HG02763 (cell line): ENCODE measurements at regions not wholly inside any gene's neighbourhood (a gene's known extent, or its start where the extent isn't known, plus 50 kb on each side); places are given as distances from the start of the nearest gene placed in this dataset.
"Not testable (repeated sequence)": the region's sequence is repeated elsewhere in the genome, so short reads cannot be mapped to it uniquely, and the experiment has no call there.

Source experiments
- ATAC-seq: cut with Tn5 transposase; IDR thresholded peaks from one replicate; pipeline ENCODE4 v1.9.1; 2021; ENCODE audit warnings: mild to moderate bottlenecking, moderate library complexity; ENCODE audit not compliant: unreplicated experiment

DNA sequence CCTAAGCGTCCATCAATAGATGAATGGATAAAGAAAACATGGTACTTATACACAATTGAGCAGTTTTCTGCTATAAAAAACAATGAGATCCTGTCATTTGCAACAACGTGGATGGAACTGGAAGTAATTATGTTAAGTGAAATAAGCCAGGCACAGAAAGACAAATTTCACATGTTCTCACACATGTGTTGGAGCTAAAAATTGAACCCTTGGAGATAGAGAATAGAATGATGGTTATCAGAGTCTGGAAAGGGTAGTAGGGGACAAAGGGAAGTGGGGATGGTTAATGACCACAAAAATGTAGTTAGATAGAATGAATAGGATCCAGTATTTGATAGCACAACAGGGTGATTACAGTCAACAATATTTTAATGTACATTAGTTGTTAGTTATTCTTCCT is 1033.5 kb downstream of the HACE1 start:
- no peak for ATAC-seq

DNA sequence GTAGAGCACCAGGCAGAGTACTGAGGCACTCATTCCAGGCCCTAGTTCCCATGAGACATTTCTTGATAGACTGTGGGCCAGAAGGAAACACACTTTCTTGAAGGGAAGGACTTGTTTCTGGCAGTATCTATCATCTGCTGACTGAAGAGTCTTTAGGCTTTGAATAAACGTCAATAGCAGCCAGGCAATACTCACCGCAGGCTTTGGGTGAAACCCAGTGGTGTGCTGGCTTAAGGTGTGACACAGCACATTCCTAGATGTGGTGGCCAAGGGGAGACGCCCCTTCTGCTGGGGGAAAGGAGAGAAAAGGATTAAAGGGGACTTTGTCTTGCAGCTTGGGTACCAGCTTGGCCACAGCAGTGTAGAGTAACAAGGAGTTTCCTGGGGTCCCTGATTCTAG is 1039.6 kb downstream of the HACE1 start:
- no peak for ATAC-seq

DNA sequence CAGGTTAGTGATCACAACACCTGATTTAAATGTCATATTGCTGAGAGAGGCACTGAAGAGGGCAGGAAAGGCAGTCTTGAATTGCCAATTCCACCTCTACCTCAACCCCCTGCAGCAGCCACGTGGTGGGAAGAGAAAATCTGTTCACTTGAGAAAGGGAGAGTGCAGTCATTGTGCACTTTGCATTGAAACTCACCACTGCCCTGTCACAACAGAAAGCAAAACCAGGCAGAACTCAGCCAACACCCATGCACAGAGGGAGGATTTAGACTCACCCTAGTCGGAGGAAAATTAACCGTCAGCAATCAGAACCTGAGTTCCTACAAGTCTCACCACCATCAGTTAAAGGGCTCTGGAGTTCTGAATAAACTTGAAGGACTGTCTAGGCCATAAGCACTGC is 1040.2 kb downstream of the HACE1 start:
- ATAC-seq, result no peak

DNA sequence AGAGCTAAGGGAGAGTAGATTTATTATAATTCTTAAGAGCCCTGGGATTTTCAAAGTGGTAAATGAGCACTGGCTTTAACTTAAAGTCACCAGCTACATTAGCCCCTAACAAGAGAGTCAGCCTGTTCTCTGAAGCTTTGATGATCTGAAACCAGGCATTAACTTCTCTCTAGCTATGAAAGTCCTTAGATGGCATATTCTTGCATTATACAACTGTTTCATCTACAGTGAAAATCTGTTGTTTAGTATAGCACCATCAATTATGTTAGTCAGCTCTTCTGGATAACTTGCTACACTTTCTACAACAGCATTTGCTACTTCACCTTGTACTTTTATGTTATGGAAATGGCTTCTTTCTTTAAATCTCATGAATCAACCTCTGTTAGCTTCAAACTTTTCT is 1046.7 kb downstream of the HACE1 start:
- ATAC-seq, result no peak

DNA sequence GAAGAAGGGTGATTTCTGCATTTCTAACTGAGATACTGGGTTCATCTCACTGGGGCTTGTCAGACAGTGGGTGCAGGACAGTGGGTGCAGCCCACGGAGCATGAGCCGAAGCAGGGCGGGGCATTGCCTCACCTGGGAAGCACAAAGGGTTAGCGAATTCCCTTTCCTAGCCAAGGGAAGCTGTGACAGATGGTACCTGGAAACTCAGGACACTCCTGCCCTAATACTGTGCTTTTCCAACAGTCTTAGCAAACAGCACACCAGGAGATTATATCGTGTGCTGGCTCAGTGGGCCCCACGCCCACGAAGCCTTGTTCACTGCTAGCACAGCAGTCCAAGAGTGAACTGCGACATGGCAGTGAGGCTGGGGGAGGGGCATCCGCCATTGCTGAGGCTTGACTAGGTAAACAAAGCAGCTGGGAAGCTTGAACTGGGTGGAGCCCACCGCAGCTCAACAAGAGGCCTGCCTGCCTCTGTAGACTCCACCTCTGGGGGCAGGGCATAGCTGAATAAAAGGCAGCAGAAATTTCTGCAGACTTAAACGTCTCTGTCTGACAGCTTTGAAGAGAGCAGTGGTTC is 1057.7 kb downstream of the HACE1 start:
- ATAC-seq, result not testable (repeated sequence)

DNA sequence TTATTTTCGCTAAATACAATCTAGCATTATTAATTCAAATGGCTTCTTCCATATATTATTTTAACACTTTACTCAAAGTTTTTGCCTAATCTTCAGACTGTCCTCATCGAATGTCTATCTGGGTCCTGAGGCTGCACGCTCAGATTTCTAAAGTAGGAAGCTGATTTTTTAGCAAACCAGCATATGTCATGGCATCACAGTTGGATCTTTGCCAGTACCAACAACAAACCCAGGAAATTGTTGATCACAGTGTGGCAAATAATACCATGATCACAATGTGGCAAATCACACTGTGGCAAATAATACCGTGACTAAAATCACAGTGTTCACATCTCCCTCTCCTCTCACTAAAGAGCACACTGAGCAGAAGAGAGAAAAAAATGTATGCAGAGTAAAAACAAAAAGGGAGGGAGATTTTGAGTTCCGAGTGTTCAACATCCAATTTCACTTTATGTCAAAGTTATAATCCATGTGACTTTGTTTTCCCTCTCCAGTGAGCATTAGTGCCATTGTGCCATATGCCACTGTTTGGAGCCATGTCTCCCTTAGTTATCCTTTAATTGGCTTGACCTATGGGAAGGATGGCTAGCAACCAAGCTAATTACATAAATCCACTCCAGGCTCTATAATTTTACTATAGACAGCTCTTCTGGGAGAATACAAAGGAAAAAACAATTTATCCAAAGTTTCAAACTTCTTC is 1059.6 kb downstream of the HACE1 start:
- ATAC-seq, result no peak

DNA sequence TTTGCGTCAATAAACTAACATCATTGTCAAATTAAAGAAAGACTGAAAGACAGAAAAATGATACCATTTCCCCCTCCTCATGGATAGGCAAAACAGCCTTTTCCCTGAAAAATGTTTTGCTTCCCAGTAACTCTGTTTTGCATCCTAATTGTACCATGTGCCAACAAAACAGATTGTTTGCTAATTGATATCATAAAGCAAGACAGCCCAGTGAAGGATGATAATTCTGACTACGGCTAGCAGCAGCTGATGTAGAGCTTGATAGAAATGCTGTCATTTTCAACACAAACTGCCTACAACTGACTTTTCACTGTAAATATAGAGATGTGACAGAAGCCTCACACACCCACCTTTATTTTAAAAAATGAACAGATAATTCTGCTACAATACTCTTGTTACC is 1061.6 kb downstream of the HACE1 start:
- ATAC-seq, result no peak

DNA sequence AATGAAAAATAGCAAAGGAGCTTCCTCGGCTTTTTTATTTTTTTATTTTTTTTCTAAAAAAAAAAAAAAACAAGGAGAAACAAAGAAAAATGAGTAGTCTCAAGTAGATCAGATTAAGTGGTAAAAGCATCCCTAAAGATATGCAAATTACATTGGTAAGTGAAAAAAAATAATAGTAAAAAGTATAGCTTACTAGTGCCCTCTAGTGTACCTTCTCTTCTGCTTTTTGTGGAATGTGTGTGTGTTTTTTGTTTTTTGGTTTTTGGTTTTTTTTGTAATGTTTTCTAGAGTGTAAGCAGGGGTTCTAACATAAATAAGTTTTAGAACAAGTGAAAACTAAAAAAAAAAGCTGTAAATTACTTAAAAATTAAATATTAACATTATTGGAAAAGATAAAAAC is 1062.0 kb downstream of the HACE1 start:
- ATAC-seq, result no peak

DNA sequence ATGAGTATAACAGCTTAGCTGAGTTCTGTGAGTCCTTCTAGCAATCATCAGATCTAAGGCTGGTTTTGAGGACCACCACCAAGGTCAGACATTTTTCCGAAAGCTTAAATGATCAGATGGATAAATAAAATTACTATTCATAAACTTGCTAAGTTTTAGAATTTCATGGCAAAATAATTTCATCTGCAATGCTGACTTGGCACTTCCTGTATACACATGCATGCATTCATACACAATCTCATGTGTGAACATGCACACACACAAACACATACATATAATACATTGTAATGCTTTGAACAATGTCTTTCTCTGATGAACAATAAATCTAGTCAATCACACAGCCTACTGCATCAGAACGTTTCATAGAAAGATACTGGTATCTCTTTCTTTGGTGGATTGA is 1068.3 kb downstream of the HACE1 start:
- ATAC-seq, result no peak

DNA sequence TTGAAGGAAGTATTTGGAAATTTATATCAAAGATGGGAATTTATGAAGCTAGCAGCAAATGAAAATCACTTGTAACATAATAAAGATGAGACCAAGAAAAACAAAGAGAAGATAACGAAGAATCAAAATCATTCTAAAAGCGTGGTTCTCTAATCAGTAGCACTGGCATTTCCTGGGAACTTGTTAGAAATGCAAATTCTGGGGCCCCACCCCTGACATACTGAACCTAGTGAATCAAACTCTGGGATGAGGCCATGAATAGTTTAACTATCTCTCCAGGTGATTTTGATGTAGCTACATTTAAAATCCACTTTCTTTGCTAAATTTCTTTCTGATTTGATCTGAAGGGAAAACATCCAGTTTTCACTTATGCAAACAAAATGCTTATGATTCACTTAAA is 1075.6 kb downstream of the HACE1 start:
- no peak for ATAC-seq

DNA sequence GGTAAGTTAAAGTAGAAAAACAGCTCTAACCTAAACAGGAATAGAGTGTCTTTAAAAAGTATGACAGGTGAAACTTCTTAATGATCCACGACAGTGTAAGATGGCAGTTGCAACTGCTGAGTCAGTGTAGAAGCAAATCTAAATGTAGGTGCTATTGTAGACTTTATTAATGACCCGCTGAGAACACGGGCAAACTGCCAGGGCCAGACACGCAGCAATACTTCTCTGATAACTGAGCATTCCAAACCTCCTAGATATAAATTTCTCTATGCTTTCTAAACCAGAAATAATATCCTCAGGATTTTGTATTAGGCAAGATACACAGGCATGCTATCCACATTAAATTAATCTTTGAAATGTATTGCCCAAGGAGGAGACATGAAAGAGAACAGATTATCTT is 1076.4 kb downstream of the HACE1 start:
- no peak for ATAC-seq

DNA sequence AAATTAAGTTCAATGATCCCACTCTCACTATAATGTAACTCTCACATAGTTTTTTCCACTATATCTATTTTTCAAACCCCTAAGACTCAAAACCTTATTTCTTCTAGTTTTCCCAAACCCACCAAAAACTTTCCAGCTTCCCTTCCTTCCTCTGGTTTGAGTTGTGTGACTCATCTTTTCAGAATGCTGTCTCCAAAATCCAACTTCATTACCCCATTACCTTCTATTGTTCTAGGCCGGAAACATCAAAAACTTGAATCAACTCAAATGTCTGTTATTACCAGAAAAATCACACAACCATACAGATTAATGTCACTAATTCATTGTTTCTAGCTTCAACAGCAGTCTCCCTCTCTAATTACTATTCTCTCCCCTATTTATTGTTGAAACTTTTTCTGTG is 1090.3 kb downstream of the HACE1 start:
- no peak for ATAC-seq

DNA sequence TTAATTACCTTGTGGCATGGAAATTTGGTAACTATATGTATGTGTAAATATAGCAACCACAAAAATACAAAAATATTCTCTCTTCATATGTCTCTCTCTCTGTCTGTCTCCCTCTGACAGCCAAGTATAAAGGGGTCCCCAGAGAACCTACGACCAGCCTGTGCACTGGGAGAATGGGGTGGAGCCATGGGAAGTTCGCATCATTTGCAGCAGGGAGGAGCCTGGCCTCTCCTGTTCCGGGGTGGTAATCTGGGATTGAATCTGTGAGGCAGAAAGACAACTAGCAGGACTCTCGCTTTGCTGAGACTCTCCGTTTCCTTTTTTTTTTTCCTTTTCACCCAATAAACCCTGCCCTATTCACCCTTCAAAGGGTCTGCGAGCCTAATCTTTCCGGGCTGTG is 1109.1 kb downstream of the HACE1 start:
- ATAC-seq, result no peak

DNA sequence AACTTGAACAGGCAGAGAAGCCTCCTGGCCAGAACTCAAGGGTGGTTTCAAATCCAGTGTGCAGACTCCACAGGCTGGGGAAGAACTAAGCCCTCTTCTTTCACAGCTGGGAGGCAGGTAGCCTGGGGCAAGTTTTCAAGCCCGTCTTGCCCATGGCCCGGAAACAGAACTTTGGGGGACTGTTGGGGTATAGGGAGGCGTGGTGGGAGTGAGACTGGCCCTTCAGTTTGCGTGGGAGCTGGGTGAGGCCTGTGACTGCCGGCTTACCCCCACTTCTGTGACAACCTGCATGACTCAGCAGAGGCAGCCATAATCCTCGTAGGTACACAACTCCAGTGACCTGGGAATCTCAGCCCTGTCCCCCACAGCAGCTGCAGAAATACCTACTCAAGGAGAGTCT is 1125.7 kb downstream of the HACE1 start:
- no peak for ATAC-seq

DNA sequence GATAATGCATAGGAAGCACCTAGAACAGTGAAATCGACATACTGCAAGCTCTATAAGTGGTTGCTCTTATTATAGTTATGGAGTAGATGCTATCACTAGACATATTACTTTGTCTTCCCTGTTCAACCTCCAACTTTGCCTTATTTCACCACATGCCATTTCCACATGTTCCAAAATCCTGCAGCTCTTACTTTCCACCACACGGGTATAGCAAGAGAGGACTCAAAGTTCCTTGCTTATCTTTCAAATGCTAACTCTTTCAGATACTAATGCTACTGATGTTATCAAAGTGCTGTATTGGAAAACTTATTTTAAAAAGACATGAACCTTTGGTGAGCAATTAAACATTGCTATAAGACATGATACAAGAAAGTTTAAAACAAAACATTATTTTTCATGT is 1130.1 kb downstream of the HACE1 start:
- ATAC-seq, result no peak

DNA sequence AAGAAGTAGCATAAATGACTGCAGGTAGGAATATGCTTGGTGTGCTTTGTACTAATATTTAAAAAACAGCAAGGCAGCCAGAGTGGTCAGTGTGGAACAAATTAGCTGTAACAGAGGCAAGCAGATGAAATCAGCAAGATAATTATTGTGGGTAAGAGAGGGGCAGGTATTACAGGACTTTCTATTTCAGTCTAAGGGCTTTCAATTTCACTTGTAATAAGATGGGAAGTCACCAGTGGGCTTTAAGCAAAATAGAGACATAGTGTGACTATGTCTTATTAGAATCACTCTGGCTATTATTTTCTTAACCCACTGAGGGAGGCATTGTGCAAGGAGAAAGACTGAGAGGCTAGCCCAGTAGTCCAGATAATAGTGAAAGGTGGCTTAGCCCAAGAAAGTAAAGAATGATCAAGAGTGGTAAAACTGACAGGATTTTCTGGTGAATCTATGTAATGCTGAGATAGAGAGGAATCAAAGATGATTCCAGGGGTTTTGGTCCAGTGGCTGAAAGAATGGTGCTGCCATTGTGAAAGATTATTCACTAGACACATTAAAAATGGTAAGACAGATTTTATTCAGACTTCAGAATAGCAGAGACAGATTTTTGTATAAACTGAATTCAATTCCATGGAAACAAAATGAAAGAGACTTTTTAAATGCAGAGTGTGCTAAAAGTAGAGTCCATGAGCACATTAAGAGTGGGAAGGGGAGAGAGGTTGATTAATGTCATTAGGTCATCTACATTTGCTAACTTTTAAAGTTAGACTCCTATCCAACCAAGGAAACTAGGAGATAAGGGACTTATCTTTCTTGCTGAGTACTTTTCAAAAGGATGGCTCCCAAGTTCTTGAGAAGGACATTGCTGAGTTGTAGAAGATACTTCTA is 1136.0 kb downstream of the HACE1 start:
- no peak for ATAC-seq

DNA sequence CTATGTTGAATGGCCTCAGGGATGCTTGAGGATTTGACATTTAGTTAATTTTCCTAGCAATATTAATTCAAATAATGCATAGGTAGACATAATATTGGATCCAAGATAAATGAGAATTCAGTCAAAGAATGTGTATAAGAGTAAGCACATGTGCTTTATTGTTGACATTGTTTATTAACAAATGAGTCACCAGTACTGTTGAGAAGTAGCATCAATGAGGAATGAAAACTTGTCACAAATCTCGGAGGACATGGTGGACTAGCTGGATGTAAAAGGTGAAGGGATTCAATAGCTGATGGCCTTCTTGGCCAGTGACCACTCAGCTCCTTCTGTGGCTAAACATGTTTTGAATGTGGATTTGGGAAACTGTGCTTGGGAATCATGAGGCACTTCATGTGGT is 1137.0 kb downstream of the HACE1 start:
- no peak for ATAC-seq

DNA sequence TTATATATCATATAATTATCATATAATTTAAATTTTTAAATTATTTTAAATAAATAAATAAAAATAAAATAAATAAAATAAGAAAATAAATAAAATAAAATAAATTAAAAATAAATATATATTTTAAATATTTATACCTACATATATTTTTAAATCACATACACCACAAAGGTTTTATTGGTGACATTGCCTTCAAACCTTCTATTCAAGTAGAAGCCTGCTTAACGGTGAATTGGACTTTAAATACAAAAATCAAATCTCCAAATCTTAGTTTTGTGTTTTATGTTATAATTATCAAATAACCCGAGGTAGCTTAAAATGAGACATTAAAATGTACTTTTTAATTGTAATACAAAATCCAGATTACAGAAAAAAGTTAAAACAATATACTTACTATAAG is 1137.8 kb downstream of the HACE1 start:
- no peak for ATAC-seq

DNA sequence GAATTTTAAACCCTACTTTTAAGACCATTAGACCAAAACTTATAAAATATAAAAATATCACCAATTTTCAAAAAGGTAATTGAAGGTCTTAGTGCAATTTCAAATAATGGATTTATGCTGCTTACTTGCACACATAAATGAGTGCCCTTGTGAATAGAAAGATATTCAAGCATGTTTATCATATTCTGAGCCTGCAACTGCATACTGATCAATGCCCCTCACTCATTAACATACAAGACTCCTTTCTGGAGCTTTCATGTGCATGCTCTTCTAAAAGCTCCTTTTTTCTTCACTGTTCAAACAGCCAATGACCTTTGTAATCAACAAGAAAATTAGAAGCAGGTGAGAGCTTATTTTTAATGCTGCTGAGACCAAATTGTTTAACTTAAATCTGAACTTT is 1139.3 kb downstream of the HACE1 start:
- ATAC-seq, result no peak

DNA sequence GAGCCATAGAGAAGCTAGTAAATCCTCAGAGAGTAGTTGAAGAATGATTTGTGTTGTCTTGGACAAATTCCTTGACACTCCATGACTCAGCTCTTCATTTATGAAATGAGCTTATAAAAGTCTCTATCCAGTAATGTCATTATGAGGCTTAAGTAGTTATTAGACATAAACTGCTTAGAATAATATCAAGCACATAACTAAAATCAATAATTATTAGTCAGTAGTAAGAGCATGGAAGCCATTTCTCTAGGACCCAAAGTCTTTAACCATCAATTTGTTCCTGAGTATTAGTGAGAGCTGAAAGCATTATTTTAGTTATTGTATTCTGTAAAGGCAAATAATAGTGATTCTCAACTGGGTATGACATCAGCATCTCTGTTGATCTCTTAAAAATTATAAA is 1140.2 kb downstream of the HACE1 start:
- ATAC-seq, result no peak

DNA sequence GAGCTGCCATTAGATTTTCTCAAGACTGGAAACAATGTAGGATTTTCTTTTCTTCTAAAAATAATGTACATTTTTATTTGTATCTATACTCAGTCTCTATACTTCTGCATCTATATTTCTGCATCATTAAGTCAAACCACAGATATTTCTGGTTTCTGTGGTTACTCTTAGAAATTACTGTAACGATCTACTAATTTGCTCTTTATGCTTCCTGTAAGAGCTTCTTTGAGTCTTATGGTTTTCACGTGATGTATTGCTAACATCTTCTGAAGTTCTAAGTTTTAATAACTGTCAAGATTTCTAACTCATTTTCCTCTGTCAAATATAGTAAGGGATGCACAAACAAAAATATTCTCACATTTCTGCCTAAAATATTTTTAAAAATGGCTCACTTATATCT is 1144.5 kb downstream of the HACE1 start:
- ATAC-seq, result no peak

DNA sequence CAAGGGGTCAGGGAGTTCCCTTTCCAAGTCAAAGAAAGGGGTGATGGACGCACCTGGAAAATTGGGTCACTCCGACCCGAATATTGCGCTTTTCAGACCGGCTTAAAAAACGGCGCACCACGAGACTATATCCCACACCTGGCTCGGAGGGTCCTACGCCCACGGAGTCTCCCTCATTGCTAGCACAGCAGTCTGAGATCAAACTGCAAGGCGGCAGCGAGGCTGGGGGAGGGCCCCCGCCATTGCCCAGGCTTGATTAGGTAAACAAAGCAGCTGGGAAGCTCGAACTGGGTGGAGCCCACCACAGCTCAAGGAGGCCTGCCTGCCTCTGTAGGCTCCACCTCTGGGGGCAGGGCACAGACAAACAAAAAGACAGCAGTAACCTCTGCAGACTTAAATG is 1150.5 kb downstream of the HACE1 start:
- not testable (repeated sequence) for ATAC-seq
